NCI-H1694 treated with DMSO at 0.1 percent for 48 hours (cell line): ENCODE measurements at regions not wholly inside any gene's neighbourhood (a gene's known extent, or its start where the extent isn't known, plus 50 kb on each side); places are given as distances from the start of the nearest gene placed in this dataset.
A peak's percentile ranks its signal among the peaks of the same experiment; 100 is the strongest.

Source experiments
- DNase-seq: peaks from one replicate; lab custom pipeline; 2025; lab: John Stamatoyannopoulos, UW

DNA sequence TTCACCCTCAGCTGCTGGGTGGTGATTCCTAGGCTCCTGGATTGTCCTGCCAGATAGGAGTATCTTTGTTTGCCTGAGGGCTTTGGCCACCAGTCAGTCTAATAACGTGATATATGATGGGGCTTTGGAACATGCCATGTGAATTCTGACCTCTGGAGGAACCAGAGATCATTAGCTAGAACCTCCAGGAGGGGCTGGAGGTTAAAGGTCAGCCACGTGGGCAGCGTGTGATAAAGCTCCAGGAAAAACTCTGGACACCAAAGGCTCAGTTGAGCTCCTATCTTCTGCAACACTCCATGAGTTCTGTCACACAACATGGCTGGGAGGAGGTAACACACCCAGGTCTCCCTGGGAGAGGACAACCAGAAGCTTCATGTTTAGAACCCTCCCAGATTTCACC lies 251.1 kb downstream of the DAD1 start:
- no peak for DNase-seq

DNA sequence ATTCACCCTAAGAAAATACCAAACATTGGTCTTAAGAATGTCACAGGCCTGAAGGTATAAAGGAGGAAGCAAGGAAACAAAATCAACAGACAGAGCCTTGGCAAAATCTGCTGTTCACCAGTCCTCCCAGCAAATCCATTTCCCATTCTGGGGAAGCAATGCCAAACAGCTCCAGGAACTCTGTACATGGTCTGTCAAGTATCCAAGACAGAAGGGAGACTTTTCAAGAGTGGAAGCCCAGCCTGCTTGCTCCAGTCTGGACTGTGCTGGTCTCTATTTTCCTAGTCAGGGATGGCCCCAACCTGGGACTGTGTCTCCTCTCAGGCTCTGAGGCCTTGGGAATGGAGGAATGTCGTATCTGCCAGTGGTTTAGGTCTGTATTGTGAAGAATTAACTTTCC lies 251.5 kb downstream of the DAD1 start:
- DNase-seq, result no peak

DNA sequence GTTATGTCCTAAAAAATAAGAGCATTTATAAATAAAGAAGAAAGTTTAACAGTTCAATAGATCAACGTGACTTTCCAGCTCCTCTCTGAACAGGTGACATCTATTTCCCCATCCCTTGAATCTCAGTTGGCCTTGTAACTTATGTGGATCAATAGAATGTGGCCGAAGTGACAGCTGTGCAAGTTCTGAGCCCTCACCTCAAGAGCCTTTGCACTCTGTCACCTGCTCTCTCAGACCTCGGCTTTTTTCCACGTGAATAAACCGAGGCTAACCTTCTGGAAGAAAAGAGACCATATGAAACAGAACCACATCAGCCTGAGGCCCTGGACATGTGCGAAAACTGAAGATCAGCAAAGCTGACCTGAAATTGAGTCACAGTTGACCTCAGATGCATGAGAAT lies 253.0 kb downstream of the DAD1 start:
- no peak for DNase-seq

DNA sequence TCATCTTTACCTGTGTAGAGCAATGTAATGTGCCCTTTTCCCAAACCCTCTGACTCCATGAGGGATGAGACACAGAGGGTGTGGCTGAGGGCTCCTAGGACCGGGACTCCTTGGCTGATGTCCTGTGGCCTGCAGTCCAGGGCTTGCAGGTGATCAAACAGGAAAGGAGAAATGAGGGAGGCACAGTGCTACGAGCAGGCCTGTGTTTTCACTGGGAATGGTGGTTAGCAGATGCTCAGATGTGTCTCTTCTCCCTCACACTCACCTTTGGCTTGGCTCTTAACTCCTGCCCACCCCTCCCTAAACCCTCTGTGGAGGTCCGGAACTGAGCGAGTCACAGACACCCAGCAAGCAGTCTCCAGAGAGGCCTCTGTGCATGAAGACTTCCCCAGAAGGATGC lies 254.4 kb downstream of the DAD1 start:
- DNase-seq, result no peak

DNA sequence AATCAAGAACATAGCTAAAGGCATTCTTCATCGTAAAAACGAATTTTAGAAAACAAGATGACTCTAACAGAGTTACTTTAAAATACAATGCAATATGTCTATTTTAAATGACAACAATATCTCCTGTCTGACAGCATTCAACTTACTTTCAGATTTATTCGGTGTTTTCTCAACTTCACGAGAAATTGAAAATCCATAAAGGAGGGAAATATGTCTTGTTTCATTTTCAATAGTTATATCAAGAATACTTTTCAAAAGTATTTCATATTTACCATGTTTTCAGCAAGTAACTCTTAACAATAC lies 254.8 kb downstream of the DAD1 start:
- DNase-seq, result no peak

DNA sequence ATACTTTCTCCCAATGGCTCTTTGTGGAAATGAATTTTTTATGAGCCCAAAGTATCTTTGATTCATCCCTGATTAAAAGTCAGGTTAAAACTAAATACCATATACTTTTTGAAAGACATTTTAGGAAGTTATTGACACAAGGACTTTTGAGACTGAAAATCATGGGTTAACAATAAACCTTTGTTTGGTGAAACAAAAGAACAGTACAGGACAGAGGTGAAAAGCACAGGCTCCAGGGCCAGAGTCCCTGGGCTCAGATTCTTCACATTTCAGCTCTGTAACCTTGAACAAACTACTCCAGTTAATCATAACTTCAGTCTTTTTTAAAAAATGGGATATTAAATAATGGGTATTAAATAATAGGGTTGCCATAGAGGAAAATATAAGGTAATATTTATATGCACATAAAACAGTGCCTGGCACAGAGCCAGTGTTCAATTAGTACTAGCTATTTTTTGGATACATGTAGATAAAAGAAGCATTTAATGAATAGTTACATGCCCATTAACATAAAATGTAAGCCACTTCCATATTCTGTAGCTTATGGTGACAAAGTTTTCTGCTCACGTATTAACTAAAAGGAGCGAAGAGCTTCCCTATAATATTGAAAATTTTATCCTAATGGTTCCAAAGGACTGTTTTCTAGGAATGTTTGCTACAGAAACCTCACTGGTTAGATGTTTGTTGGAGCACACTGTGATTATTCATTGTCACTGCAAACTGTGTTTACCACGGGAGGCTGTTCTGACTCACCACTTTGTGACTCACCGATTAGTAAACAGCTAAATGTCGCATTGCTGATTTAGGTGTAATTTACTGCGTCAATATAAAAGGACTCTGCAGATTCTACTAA lies 255.4 kb downstream of the DAD1 start:
- peak; percentile 9 for DNase-seq

DNA sequence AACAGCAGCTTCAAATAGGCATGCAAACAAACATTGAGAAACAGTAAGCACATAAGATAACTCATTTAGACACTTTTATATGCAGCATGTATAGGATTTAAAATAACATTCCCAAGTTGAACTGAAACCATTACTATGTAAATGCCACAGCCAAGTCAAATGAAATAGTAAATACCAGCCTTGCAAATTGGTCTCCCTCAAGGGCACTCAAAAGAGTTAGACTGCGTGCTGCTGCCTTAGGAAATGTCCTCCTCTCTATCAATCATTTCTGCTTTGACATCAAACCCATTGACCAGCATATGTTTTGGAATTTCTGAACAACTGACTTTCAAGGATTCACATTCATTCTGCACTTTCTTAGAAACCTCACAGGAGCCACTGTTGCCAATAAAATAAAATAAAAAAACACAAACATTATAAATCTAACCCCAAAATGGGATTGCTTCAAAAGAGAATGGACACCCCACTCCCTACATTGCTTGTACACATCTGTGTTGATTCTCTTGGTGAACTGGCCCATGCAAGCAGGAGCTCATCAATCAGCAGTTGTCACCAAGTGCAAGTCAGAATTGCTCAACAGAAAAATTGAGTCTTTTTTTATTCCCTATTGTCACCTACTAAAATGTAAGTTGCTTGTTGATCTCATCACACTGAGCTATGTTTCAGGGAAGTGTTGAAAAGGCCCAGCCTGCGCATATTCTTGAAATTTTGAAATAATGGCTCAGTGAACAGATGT lies 256.2 kb downstream of the DAD1 start:
- DNase-seq, result no peak

DNA sequence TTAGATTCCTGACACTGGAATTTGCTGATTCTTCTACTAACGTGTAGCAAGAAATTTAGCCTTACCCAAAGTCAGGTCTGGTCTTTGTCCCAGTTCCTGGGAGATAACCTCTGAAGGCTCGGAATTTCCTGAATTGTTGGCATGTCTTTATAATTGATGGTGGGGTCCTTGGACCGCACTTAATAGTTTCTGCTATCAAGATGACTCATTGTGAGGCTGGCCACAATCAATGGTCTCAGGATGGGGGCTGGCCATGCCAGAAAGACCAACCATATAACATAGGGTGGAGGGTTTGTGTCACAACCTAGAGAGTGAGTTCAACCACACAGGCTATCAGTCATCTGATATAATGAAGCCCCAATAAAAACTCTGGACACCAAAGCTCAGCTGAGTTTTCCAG lies 259.7 kb downstream of the DAD1 start:
- DNase-seq, result no peak

DNA sequence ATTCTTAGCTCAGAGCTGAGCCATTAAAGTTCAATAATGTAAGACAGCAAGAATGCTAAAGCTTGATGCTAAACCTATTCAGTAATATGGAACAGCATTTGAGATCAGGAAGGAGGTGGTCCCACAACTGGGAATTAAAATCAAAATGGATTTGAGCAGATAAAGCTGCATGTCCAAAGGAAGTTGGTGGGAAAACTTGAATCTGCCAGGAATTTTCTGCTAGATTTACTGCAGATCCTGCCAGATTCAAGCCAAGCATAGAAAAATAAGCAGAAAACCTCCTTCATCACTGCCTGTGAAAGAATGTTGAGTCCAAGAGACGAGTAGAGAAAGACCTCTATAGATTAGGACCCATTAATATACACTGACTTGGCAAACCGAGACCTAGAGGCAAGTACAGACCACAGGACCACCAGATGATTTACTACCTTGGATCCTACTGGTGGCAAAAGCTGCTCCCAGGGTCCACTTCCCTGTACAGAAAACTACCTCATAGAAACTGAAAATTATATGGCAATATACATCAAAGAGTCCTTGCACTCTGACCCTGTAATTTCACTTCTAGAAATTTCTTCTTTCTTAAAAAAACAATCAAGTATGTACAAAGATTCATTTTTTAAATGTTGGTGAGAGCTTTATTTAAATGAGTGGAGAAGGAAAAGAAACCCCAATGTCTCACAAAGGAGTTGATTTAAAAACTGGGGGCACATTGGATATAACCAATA lies 263.2 kb downstream of the DAD1 start:
- no peak for DNase-seq

DNA sequence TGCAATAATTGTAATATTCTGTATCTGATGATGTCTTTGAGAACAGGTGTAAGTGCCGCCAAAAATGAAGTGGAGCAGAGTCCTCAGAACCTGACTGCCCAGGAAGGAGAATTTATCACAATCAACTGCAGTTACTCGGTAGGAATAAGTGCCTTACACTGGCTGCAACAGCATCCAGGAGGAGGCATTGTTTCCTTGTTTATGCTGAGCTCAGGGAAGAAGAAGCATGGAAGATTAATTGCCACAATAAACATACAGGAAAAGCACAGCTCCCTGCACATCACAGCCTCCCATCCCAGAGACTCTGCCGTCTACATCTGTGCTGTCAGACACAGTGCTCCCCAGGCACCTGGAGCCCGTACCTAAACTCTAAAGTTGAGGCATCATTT lies 268.7 kb downstream of the DAD1 start:
- DNase-seq, result no peak

DNA sequence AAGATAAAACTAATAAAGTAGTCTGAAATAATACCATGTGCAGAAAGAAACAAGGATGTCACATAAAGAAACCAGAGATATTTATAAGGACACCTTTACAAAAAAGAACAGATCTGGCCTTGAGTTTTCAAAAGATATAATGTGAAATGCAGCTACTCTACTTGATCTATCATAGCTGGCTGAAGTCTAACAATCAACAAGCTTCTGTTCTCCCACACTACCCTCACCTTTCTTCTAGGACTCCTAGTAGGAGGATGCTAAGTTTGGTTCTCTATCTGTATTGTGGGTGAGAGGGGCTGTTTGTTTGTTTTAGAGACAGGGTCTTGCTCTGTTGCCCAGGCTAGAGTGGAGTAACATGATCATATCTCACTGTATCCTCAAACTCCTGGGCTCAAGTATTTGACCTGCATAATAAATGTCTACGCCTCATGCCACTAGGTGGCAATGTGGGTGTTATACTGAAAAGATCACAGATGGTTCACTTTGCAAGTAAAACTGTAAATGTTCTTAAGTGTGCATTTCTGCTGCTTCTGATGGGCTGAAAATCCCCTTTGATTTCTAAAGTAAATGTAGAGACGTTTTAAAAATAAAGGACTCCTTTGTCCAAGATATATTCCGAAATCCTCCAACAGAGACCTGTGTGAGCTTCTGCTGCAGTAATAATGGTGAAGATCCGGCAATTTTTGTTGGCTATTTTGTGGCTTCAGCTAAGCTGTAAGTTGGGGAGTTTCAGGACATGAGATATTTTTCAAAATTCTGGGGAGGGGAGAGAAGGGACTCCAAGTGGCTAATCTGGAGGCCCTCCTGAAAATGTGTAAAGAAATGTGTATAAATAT lies 269.3 kb downstream of the DAD1 start:
- DNase-seq, result peak; percentile 43

DNA sequence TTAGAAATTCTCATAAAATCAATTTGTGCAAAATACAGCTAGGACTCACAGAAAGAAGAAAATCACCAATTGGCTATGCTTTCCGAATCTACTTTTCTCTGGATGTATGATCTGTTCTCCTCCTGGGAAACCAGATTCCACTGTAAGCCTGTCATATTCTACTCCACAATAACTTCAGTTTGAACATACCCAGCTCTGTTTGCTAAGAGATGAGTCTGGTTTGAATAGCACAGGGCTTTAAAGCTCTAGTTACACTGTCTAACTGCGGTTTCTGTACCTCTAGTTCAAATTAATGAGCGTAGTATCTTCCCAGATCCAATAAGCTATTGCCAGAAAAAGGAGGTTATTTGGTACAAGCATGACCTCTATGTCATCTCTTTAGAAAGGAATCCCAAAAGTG lies 270.1 kb downstream of the DAD1 start:
- no peak for DNase-seq

DNA sequence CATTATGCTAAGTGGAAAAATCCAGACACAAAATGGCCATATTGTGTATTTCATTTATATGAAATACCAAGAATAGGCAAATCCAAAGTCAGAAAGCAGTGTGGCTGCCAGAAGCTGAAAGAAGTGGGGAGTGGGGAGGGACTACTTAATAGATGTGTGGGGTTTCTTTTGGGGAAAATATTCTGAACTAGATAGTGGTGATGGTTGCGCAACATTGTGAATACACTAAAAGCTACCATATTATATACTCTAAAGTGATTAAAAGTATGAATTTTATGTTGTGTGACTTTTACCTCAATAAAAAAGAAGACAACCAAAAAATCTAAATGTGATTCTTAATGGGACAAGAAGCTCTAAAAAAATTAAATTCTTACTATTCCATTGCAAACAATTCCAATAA lies 272.6 kb downstream of the DAD1 start:
- DNase-seq, result no peak

DNA sequence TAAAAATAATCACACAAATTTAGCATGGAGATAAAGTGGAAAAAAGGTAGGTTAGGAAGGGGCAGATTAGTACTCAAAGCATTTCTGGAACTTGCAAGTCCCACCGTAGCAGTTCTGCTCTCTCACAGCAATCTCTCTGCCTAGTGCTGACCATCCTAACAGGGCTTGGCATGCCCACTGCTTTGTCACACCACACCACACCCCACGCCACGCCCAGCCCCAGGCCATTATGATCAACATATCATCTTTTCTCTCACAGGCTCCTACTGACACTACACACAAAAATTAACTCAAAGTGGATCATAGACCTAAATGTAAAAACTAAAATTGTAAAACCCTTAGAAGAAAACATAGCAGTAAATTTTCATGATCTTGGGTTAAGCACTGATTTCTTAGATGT lies 273.7 kb downstream of the DAD1 start:
- no peak for DNase-seq

DNA sequence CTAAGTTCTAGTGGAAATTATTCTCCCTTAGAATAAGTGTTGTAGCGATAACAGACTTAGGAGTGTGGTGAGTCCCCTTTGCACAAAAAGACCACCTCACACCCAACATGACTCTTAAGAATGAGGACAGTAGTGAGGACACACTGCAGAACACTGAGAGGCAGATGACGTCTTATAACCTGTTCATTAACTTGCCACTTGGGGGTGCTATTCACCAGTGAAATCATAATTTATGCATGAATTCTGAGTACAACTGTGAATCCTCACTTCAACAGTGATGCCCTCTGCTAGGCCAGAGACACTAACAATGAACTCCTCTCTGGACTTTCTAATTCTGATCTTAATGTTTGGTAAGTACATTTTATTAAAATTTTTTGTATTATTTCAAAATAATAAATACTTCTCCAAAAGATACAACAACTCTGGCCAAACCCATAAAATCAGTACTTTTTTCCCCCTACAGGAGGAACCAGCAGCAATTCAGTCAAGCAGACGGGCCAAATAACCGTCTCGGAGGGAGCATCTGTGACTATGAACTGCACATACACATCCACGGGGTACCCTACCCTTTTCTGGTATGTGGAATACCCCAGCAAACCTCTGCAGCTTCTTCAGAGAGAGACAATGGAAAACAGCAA lies 274.7 kb downstream of the DAD1 start:
- DNase-seq, result peak; percentile 28

DNA sequence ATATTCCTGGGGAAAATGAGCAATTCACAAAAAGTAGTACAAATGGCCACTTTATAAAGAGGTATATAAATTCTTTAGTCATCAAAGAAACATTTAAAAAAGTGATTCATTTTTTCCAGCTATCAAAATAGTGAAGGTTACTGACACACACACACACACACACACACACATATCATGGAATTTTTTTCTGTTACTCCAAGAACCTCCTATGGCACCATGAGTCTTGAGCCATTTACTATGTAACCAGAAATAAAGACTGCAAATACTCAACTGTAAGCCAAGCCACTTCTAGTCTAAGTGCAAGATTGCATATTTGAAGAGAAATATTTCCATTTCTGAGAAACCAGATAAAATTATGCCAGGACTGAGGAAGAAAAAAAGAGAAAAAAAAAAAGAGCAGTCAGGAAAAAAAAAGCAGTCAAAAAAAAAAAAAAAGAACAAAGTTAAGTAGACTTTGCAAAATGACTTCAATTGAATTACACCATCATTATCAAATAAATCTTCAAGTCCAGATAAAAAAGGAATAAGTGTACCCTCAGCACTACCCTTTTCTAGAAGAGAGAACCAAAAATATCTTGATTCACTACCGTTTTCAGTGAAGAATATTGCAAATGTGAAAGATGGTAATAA lies 275.7 kb downstream of the DAD1 start:
- DNase-seq, result no peak

DNA sequence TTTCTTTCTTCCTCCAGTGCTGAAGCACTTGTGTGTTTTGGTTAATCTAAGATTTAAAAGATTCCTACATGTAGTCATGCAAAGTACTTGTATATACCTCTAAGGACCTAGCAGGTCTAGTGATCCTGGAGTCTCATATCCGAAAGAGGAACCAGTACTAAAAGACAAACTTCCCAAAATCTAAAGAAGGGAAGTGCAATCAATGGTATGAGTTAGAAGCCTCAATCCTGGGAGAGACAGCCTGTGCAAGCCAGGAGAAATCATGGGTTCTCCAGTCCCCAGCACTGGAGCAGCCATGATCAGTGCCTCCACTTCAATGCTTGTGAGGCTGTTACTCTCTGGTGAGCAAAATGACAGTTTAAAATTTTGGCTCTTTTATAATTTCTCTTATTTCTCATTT lies 277.4 kb downstream of the DAD1 start:
- DNase-seq, result no peak

DNA sequence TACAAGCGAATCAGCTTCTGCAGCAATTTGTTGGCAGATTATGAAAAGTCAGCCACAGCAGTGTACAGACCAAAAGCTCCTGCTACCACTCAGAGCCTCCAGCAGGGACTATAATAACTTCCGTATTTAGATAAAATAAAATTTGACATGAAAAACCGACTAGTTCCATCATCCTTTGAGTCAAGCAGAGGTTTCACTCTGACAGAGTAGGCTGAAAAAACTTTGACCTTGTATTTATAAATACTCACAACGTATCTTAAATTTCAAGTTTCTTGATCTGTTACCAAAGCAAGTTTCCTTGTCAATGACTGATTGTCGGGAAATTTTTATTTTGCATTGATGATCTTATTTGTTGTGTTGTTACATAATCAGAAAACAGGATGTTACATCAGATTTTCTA lies 283.4 kb downstream of the DAD1 start:
- no peak for DNase-seq

DNA sequence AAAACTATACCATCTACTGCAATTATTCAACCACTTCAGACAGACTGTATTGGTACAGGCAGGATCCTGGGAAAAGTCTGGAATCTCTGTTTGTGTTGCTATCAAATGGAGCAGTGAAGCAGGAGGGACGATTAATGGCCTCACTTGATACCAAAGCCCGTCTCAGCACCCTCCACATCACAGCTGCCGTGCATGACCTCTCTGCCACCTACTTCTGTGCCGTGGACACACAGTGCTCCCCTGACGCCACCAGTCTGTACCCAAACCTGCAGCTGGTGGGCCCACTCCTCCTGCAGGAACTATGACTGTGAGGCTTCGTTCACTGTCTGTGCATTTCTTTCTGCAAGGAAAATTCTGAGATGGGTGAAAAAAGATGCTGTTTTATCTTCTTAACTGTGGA lies 284.7 kb downstream of the DAD1 start:
- DNase-seq, result no peak

DNA sequence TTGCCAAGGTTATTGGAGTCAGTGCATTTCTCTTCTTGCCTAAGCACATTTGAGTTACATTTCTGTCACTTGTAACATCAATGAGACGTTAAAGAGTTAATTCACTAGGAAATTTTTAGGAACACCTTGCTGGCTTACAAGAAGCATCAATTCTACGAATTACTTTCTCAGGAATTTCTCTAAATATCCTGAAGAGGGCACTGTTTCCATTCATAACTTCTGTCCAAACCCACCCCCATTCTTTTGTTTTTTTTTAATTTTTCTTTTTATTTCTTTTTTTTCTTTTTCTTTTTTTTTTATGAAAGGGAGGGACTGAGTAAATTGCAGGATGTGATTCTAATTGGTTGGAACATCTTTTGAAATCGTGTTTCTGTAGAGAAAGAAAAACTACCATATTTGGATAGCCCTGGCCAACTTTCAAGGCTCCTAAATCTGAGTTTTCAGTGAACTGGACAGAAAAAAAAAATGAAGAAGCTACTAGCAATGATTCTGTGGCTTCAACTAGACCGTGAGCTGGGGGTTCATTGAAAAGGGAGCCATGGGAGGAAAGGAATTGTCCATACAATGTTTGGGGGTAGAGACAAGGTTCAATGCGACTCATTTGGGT lies 285.3 kb downstream of the DAD1 start:
- no peak for DNase-seq

DNA sequence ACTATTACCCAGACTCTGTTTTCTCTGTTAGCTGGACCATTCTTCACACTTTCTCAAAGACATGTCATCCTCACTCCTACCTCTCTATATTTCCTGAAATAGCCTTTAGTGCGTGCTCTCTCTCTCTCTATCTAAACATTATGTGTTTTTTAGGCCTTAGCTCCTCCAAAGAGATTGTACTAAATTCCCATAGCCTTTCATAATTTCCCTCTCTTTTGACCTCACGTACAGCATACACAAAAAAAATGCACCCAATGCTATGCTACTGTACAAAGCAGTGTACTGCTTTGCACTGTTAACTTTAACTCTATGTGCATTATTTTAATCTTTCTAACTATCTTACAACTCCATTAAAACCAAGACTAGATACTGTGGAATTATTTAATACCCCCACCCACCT lies 288.4 kb downstream of the DAD1 start:
- DNase-seq, result no peak
